K562 (cell line): ENCODE measurements at regions not wholly inside any gene's neighbourhood (a gene's known extent, or its start where the extent isn't known, plus 50 kb on each side); places are given as distances from the start of the nearest gene placed in this dataset.

ENCODE experiments used
- ATAC-seq: fragments of 200-7000 bp; cut with Tn5 transposase; 3 replicates; pipeline ENCODE4 v1.9.1; 2020; ENCODE audit warnings: moderate library complexity
- BruUV-seq: library from RNA; stranded (reverse); fragments of 400-500 nt; replicated peaks from 2 replicates; lab custom pipeline; 2021; lab: Mats Ljungman, UMichigan
- CTCF ChIA-PET: fragments of 300-600 bp; formaldehyde crosslinking; extraction: SDS; loops from one replicate; lab custom pipeline; 2021; ENCODE audit warnings: low intra/inter-chr PET ratio; lab: Yijun Ruan, JAX
- POLR2A ChIA-PET: fragments of 300-600, 350-650 bp; sonication (Branson Sonifier 250); formaldehyde crosslinking; extraction: SDS; loops from one replicate; lab custom pipeline; 2021; ENCODE audit warnings: antibody characterized with exemption, inconsistent platforms; lab: Yijun Ruan, JAX
- DNase-seq, 4 experiments: peaks; one replicate each; pipeline versions ENCODE4 v3.0.0 to v3.0.0-alpha.2; 2011 to 2018; ENCODE audit warnings: low spot score in 3 of 4, mixed read lengths in 3 of 4; ENCODE audit errors: extremely low read depth in 1 of 4
- FAIRE-seq: peaks from 2 replicates; lab custom pipeline; 2011; peaks lifted over from hg19 to GRCh38; lab: Jason Lieb, UNC
- H2AFZ ChIP-seq: 2 replicates; pipeline ENCODE4 v1.6.0; 2011; ENCODE audit warnings: low read depth, low read length, control low read depth, inconsistent platforms
- H3K27ac ChIP-seq: fragments of 200-600 bp; 3 replicates; pipeline ENCODE4 v1.8.0; 2011; ENCODE audit warnings: low read depth, mild to moderate bottlenecking, control low read depth, inconsistent platforms, low read length, moderate library complexity, mixed read lengths; ENCODE audit errors: extremely low read depth
- H3K27me3 ChIP-seq, 2 experiments: fragments of 300-600 bp in 1 of 2; 2 replicates in 1 of 2; 3 replicates in 1 of 2; pipeline versions ENCODE4 v1.6.0 to v1.8.0; 2011; ENCODE audit warnings: inconsistent platforms in 2 of 2, low read length in 2 of 2, mild to moderate bottlenecking in 1 of 2, mixed read lengths in 1 of 2, moderate library complexity in 1 of 2; ENCODE audit not compliant: control insufficient read depth in 2 of 2, insufficient read depth in 2 of 2
- H3K36me3 ChIP-seq: fragments of 300-600 bp; 3 replicates; pipeline ENCODE4 v1.8.0; 2011; ENCODE audit warnings: mild to moderate bottlenecking, low read length, inconsistent platforms; ENCODE audit not compliant: control insufficient read depth, insufficient read depth
- H3K4me1 ChIP-seq, 2 experiments: fragments of 200-600 bp in 1 of 2; replicated peaks in 1 of 2; 2 replicates in 1 of 2; 3 replicates in 1 of 2; pipeline versions ENCODE4 v1.5.1 to v1.8.0; 2011; ENCODE audit warnings: inconsistent platforms in 2 of 2, low read length in 2 of 2, mild to moderate bottlenecking in 1 of 2, mixed read lengths in 1 of 2, moderate library complexity in 1 of 2; ENCODE audit not compliant: control insufficient read depth in 2 of 2, insufficient read depth in 2 of 2
- H3K4me2 ChIP-seq: 2 replicates; pipeline ENCODE4 v1.6.1; 2011; ENCODE audit warnings: low read length, control low read depth, inconsistent platforms, mixed read lengths; ENCODE audit not compliant: insufficient read depth
- H3K4me3 ChIP-seq: fragments of 200-600 bp; sonication (generic), shearing (Covaris generic); 2 replicates; pipeline ENCODE4 v1.5.1; 2016; ENCODE audit warnings: control low read depth, inconsistent platforms
- H3K79me2 ChIP-seq: fragments of 200-600 bp; 3 replicates; pipeline ENCODE4 v1.8.0; 2011; ENCODE audit warnings: low read length, inconsistent platforms; ENCODE audit not compliant: control insufficient read depth, insufficient read depth
- H3K9ac ChIP-seq, 2 experiments: 2 replicates each; pipeline versions ENCODE4 v1.6.0 to v1.6.1; 2011; ENCODE audit warnings: low read depth in 2 of 2, low read length in 2 of 2, control low read depth in 1 of 2, inconsistent platforms in 1 of 2, mild to moderate bottlenecking in 1 of 2, mixed read lengths in 1 of 2; ENCODE audit not compliant: insufficient read depth in 1 of 2
- H3K9me1 ChIP-seq: one replicate; pipeline ENCODE4 v1.6.0; 2011; ENCODE audit warnings: inconsistent platforms, mild to moderate bottlenecking, low read length, moderate library complexity; ENCODE audit not compliant: control insufficient read depth, insufficient read depth
- H3K9me3 ChIP-seq: replicated peaks from 2 replicates; pipeline ENCODE4 v1.5.1; 2011; ENCODE audit warnings: low read depth, low read length, inconsistent platforms; ENCODE audit not compliant: control insufficient read depth, insufficient read depth
- H4K20me1 ChIP-seq: replicated peaks from 2 replicates; pipeline ENCODE4 v1.6.1; 2011; ENCODE audit warnings: low read length, inconsistent platforms, mixed read lengths; ENCODE audit not compliant: control insufficient read depth, insufficient read depth
- NFXL1 ChIP-seq: fragments of 450-650 bp; formaldehyde crosslinking; IDR thresholded peaks from 2 replicates; pipeline ENCODE4 v1.4.0; 2021; ENCODE audit warnings: mild to moderate bottlenecking
- POLR2A ChIP-seq: fragments of 450-650 bp; conservative IDR thresholded peaks from 2 replicates; pipeline ENCODE4 v1.6.1; 2016
- POLR2AphosphoS5 ChIP-seq: IDR thresholded peaks from 2 replicates; pipeline ENCODE4 v1.6.1; 2011; ENCODE audit warnings: mild to moderate bottlenecking, low read depth, low read length, moderate library complexity; ENCODE audit not compliant: control insufficient read depth, insufficient read depth
- PRPF4 ChIP-seq: fragments of 200-400 bp; formaldehyde crosslinking; IDR thresholded peaks from one replicate; pipeline ENCODE4 v1.6.1; 2017; ENCODE audit warnings: low read length, low read depth, mild to moderate bottlenecking; ENCODE audit not compliant: insufficient read depth, poor library complexity, severe bottlenecking
- SPI1 ChIP-seq: IDR thresholded peaks from 2 replicates; pipeline ENCODE4 v1.6.1; 2011; ENCODE audit warnings: low read depth, low read length, control low read depth, borderline replicate concordance
- TBP ChIP-seq: optimal IDR thresholded peaks from 2 replicates; pipeline ENCODE3; 2011; ENCODE audit warnings: low read depth, low read length, improper control_type of control experiment
- ZNF695 ChIP-seq: fragments of 450-650 bp; formaldehyde crosslinking; IDR thresholded peaks from 2 replicates; pipeline ENCODE4 v1.4.0; 2020; ENCODE audit warnings: mild to moderate bottlenecking, moderate library complexity
- ZNF830 ChIP-seq: fragments of 250-450 bp; sonication (Bioruptor Pico); IDR thresholded peaks from 2 replicates; pipeline ENCODE4 v1.5.0; 2021; ENCODE audit warnings: mild to moderate bottlenecking
- WGBS: fragments of 100-300 bp; shearing (Covaris generic); methylation state at CpG from one replicate; pipeline ENCODE4 v1.1.6; 2016; ENCODE audit warnings: low coverage, mixed read lengths; ENCODE audit not compliant: insufficient coverage; ENCODE audit errors: missing lambda C conversion rate; 5-methylcytosine and 5-hydroxymethylcytosine counted together
- in situ Hi-C: fragments of 300-500 bp; cut with MboI; formaldehyde crosslinking; loops from 4 replicates; pipeline ENCODE4 v1.15.0; 2018; ENCODE audit warnings: inconsistent platforms, mixed read lengths
- intact Hi-C: fragments of 100-400 bp; cut with micrococcal nuclease; formaldehyde crosslinking; loops from 2 replicates; pipeline ENCODE4 v1.14.2; 2022

GRCh38 chr6:156652231-156652750 is 124.9 kb upstream of the ARID1B start:
- peak; percentile 44 for TF ChIP-seq TBP
- no peak for TF ChIP-seq PRPF4
- peak; percentile 49; the same call in 1 of the 2 replicates for TF ChIP-seq POLR2AphosphoS5
- peak; percentile 39; the same call in 1 of the 2 replicates for TF ChIP-seq POLR2A
- no peak for TF ChIP-seq NFXL1 (CRISPR knock-in tag)
- TF ChIP-seq, all 486 proteins: peak for 3

DNA sequence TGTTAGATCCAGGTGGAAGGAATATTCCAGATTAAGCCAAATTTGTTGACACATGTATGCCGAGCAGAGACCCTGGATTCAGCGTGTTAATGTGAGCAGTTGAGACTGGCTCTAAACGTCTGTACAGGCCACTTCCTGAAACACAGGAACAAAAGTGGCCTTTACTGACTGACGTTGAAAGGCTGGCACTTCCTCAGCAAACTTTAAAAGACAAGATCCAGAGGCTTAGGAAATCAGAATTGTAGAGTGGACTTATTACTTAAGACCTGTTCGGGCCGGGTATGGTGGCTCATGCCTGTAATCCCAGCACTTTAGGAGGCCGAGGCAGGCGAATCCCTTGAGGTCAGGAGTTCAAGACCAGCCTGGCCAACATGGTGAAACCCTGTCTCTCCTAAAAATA is 125.7 kb upstream of the ARID1B start:
- no peaks in the 10 kb centered on the region for H3K4me1 ChIP-seq
- intact Hi-C loops = no loop called here
- H3K79me2 ChIP-seq = no peaks in the 10 kb centered on the region
- POLR2A ChIA-PET = no interaction called here
- TF ChIP-seq ZNF830 (CRISPR knock-in tag) = no peak
- no peak for TF ChIP-seq ZNF695 (CRISPR knock-in tag)
- 0 out of 2 replicates have a peak, but pooled peaks have one; percentile 51 for TF ChIP-seq SPI1
- ATAC-seq = no peak
- DNase-seq = no peak
- no peak overlapping the region for H3K9ac ChIP-seq
- no TSS peak for BruUV-seq
- no peak overlapping the region for H3K4me2 ChIP-seq
- peaks cover 37 to 39% of the 10 kb centered on the region in 2 experiments; a peak in 4 of 5 replicates for H3K27me3 ChIP-seq
- H4K20me1 ChIP-seq = no peaks in the 10 kb centered on the region
- in situ Hi-C loops = no loop called here
- H3K9me3 ChIP-seq = no peaks in the 10 kb centered on the region
- 9% methylated on average over 8 of the region's 8 CpGs for WGBS
- CTCF ChIA-PET = no interaction called here
- H3K4me3 ChIP-seq = no peak overlapping the region
- H3K36me3 ChIP-seq = no peaks in the 10 kb centered on the region
- no peak for FAIRE-seq
- no peaks in the 10 kb centered on the region for H3K9me1 ChIP-seq
- H2AFZ ChIP-seq = 0 out of 2 replicates have a peak overlapping the region, but pooled peaks have one; percentile 50
- no peak overlapping the region for H3K27ac ChIP-seq

More at GRCh38 chr6:156652231-156652750, 124.9 kb upstream of the ARID1B start:
- H3K27ac ChIP-seq = no peak overlapping the region
- no peak overlapping the region for H3K4me2 ChIP-seq
- ChIA-PET POLR2A (no interaction called here), CTCF (no interaction called here)
- H2AFZ ChIP-seq = no peak overlapping the region
- FAIRE-seq = no peak
- H3K79me2 ChIP-seq = no peaks in the 10 kb centered on the region
- no peaks in the 10 kb centered on the region for H4K20me1 ChIP-seq
- H3K27me3 ChIP-seq = peaks cover 33 to 42% of the 10 kb centered on the region in 2 experiments; a peak in 4 of 5 replicates
- no peak overlapping the region for H3K9ac ChIP-seq
- H3K4me3 ChIP-seq = no peak overlapping the region
- intact Hi-C loops (no loop called here), in situ Hi-C loops (no loop called here)
- no peaks in the 10 kb centered on the region for H3K9me3 ChIP-seq
- no peaks in the 10 kb centered on the region for H3K9me1 ChIP-seq
- no TSS peak for BruUV-seq
- no peaks in the 10 kb centered on the region for H3K4me1 ChIP-seq
- no peak for DNase-seq
- no peaks in the 10 kb centered on the region for H3K36me3 ChIP-seq
- WGBS = 5% methylated on average over 5 of the region's 5 CpGs
- no peak for ATAC-seq
